ENCODE measurements at regions not wholly inside any gene's neighbourhood (a gene's known extent, or its start where the extent isn't known, plus 50 kb on each side); places are given as distances from the start of the nearest gene placed in this dataset.
"Not testable (repeated sequence)": the region's sequence is repeated elsewhere in the genome, so short reads cannot be mapped to it uniquely, and the experiment has no call there.

GRCh38 chr7:12456506-12456905 is 52.8 kb upstream of the VWDE start:
- ATAC-seq (no peak), DNase-seq (no peak)
- intact Hi-C loops (cut with micrococcal nuclease): no loop called here

DNA sequence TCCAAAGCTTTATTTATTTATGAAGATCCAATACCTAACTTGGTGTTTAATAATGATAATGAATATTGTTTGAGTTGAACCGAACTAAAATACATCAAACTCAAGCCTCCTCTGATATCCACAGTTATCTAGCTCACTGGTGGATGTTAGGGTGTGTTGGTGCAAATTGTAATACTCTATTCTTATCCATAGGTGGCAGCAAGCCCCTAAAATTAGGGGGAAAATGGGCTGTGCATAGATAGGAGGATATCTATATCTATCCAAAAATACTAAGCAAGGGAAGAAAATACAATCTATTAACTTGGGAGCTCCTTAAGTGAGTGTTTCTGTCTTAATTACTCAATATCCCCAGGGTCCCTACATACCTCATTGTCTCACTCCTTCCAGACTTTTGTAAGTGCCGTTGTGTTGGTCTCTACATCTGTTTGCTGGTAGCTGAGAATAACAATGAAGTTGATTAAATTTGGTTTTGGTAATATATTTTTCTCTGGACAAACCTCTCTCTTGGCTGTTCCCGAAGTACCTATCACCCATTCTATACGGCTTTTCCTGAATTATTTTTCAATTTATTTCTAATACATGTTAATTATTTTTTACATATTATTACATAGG is 55.0 kb upstream of the VWDE start:
- no peak for DNase-seq
- peak; percentile 31 for ATAC-seq
- intact Hi-C loops (cut with micrococcal nuclease): no loop called here

DNA sequence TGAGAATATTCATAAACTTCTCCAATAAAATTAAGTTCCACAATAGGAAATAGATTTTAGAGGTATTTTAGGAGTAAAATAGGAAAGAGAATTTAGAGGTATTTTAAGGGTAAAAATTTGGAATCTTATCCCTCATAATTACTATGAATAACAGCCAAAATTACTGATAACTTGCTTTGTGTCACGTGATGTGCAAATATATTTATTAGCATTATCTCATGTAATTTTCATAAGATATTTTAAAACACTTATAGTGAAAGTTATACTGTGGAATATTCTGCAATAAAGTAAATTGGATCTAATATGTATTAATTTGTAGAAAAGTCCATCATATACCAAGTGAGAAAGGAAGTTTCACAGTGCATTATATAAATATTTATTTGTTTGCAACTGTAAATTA is 64.2 kb upstream of the VWDE start:
- intact Hi-C loops (cut with micrococcal nuclease): no loop called here
- ATAC-seq: no peak
- no peak for DNase-seq

DNA sequence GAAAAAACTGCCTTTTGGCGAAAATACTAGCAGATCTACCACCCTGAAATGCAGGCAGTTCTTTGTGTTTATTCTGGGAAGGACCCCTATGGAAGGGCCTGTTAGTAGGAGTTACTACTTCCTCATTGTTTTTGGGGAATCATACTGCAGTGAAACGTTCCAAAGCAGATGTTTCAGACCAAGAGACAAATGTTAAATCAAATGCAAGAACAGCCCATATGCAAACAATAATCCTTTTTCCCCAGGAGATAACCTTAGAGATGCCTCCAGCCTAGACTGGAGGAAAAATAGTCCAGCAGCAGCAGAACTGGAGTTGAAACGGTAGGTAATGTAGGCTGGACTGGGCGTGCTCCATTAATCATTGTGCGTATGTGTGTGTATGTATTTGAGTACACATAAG is 65.9 kb upstream of the VWDE start:
- intact Hi-C loops (cut with micrococcal nuclease): no loop called here
- ATAC-seq (no peak), DNase-seq (no peak)

DNA sequence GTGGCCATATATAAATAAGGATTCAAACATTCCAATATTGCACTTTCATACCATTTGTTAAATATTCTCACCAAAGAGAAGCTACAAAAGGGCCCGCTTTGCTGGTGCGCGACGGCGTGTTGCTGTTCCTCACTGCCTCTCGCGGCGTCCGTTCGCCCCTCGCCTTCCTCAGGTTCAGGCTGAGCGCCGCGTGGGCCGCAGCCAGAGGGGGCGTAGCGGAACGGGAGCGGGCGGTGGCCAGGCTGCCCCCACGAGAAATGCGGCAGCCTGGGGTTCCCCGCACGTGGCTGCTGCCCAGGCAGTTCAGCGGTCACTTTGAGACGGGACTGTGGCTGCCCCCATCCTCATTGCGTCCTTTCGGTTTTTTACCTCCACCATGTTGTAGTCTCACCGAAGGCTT is 67.3 kb upstream of the VWDE start:
- no peak for DNase-seq
- ATAC-seq: no peak
- intact Hi-C loops (cut with micrococcal nuclease): no loop called here

- no peak for DNase-seq
- ATAC-seq: no peak
- intact Hi-C loops (cut with micrococcal nuclease): no loop called here
Observed at GRCh38 chr7:12474035-12474434, 70.4 kb upstream of the VWDE start.

DNA sequence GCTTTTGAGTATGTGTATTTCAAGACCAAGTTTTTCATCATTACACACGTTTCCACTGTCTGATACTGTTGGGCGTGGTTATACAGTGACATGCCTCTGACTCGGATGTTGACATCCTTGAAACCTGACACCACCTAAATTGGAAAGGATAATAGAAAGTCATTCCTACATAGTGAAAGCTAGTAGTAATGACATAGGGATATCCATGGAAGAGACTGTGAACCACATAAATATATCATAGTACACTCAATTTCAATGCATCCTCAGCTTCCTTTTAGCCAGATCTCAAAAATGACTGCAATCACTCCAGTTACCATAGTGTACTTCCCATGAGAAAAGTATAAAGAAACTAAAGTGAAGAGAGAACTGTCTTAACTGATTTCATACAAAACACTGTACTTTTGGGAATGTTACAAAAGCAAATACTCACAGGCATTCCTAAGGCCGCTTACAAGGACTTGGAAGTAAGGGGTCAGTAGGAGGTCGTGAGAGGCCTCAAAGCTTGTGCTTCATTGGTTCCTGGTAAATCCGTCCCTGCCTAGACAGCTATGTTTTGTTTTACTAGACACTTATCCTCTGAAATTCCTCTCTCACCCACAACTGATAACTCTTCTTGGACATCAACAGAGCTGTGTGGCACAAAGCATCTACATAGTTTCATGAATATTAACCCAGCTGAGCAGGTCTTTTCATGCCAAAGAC is 71.8 kb upstream of the VWDE start:
- intact Hi-C loops (cut with micrococcal nuclease): no loop called here
- DNase-seq: no peak
- no peak for ATAC-seq

DNA sequence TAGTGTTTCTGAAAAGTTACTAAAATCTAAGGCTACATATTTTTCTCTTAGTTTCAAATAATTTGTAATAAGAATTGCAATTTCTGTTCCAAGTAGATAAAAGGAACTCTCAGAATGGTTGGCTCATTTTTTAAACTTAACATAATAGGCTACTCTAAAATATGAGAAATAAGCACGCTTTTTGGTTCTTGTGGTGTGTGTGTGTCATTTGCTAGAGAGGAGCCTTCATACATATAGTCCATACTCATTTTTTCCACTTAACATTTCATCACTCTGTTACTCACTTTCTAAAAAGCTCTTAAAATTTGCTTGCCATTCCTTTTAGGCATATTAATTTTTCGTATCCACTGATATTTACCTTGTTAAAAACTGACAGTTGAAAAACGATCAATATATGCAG is 74.0 kb upstream of the VWDE start:
- ATAC-seq (no peak), DNase-seq (no peak)
- intact Hi-C loops (cut with micrococcal nuclease): no loop called here

DNA sequence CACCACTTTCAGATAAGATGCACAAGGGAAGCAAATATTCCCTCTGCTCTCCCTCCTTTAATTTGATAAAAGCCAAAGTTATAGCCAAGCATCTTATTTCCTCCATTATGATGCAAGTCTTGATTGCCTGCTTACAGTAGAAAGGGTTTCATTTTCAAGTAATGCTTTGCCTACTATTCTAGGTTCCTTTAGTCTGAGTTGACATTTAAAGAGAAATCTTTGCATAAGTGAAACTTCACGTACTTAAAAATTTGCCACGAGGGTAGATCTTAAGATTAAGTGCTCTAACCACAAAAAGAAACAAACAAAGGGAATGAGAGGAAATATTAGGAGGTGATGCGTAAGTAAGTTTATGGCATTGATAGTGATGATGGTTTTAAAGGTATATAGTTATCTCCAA is 78.1 kb upstream of the VWDE start:
- intact Hi-C loops (cut with micrococcal nuclease): no loop called here
- ATAC-seq: no peak
- no peak for DNase-seq

DNA sequence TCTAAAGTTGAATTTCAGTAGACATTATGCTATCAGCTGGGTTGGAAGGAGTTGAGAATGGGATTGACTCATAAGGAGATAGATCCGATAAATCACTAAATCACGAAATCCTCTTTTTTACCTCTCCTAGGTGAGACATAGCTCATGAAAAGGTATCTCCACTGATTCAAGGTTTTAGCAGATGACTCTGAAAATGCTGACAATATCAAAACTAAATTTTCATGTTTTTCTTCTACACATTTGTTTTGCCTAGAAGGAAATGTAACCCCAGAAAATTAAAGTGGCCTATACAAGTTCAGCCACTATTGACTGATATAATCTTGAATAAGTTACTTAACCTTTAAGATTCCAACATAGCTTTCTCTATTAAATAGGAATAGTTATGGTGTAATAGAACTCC is 82.2 kb upstream of the VWDE start:
- no peak for ATAC-seq
- intact Hi-C loops (cut with micrococcal nuclease): no loop called here

DNA sequence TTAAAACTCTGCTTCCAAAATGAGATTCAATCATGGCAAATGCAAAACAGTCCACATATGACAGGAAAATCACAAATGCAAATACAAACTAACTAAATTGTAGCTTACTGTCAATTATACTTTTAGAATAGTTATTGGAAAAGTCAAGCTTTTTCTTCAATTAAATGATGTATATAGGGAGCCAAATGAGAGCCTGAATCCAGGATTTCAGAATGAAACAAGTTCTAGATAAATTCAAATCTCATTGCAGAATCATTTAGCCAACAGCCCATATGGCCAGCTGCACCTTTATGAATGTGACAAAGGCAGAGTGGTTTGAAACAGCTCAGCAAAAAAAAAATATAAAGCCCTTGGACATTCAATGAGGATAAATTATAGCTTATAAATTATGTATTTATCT is 82.2 kb upstream of the SCIN start:
- no peak for ATAC-seq
- DNase-seq: no peak
- intact Hi-C loops (cut with micrococcal nuclease): no loop called here

More for the DNA sequence above, 82.2 kb upstream of the VWDE start:
- no peak for DNase-seq

GRCh38 chr7:12490107-12490688 is 80.3 kb upstream of the SCIN start:
- DNase-seq: no peak
- intact Hi-C loops (cut with micrococcal nuclease): no loop called here
- no peak for ATAC-seq

DNA sequence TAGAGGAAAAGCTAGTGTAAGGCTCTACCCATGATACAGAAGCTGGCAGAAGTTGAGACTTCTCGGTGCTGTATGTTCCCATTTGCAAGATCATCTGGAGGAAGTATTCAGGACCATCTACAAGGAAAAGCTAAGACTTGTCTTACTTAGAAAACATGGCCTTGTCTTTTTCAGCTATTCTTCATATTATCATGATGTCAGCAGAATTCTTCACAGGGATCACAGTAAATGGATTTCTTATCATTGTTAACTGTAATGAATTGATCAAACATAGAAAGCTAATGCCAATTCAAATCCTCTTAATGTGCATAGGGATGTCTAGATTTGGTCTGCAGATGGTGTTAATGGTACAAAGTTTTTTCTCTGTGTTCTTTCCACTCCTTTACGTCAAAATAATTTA is 79.6 kb upstream of the SCIN start:
- DNase-seq (no peak), ATAC-seq (no peak)
- intact Hi-C loops (cut with micrococcal nuclease): no loop called here

- DNase-seq: no peak
- no peak for ATAC-seq
- intact Hi-C loops (cut with micrococcal nuclease): no loop called here
Observed at GRCh38 chr7:12491526-12491925, 79.0 kb upstream of the SCIN start.

GRCh38 chr7:12493407-12493806 is 77.1 kb upstream of the SCIN start:
- intact Hi-C loops (cut with micrococcal nuclease): no loop called here
- DNase-seq (no peak), ATAC-seq (no peak)

DNA sequence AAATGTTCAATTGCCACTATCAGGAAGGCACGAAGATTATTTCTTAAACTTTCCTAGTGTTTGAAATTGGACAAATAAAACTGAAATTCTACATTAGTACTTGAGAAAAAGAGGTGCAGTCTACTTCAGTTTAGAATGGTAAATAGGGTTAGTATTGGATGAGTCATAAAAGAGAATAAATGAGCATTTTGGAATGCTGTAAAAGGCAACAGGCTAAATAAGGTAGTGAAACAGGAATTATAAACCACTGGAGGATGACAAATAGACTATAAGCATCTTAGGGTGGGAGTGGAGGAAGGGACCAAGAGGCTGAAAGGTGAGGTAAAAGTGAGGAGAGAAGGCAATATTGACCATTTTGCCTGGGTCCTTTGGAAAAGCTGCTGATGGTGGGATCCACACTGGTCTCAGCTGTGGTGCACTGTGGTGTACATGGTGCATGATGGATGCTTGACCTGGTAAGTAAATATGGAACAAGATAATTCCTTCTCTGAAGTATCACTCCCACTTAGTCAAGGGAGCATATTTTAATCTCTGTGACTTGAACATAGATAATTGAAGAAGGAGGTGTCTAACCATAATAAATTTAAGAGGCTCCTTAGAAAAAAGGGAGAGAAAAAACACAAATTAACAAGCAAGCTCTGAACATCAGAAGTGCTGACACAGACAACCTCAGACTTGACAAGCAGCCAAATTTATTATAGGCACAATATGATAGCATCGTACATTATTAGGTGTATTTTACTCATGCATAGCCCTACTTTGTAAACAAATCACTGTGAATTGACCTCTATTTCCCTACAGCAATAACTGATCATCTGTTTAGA is 76.4 kb upstream of the SCIN start:
- no peak for DNase-seq

DNA sequence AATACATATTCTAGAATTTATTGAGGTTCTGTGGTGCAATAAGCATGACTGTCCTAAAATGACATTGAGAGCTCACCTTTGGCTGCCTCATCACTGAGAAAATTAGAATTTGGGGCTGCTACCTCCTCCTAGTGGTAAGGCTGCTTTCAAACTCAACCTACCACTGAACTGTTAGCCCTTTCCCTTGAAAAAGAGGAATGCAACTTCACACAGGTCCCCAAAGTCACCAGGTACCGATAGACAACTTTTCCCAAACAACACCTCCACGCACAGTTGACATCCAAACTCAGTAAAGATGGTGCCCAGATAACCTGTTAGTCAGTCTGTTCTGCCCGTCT is 75.9 kb upstream of the SCIN start:
- intact Hi-C loops (cut with micrococcal nuclease): no loop called here
- DNase-seq (no peak), ATAC-seq (no peak)

More for the DNA sequence above, 76.4 kb upstream of the SCIN start:
- intact Hi-C loops (cut with micrococcal nuclease): no loop called here
- ATAC-seq: no peak

DNA sequence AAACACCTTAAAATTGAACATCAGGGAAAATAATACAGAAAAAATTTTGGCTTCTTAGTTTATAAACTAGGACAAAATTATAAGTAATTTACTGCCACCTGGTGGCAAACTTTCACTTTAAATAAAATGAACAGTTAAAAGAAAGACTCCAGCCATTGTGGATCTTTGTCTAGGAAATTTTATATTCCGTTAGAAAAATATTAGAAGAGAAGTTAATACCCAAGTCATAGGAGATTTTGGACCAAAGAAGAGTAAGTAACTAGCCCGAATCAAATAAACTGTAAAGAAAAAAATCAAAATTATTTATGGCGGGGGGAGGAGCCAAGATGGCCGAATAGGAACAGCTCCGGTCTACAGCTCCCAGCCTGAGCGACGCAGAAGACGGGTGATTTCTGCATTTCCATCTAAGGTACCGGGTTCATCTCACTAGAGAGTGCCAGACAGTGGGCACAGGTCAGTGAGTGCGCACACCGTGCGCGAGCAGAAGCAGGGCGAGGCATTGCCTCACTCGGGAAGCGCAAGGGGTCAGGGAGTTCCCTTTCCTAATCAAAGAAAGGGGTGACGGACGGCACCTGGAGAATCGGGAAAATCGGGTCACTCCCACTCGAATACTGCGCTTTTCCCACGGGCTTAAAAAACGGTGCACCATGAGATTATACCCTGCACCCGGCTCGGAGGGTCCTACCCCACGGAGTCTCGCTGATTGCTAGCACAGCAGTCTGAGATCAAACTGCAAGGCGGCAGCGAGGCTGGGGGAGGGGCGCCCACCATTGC is 73.4 kb upstream of the SCIN start:
- DNase-seq; intact Hi-C loops (cut with micrococcal nuclease); ATAC-seq: not testable (repeated sequence)

DNA sequence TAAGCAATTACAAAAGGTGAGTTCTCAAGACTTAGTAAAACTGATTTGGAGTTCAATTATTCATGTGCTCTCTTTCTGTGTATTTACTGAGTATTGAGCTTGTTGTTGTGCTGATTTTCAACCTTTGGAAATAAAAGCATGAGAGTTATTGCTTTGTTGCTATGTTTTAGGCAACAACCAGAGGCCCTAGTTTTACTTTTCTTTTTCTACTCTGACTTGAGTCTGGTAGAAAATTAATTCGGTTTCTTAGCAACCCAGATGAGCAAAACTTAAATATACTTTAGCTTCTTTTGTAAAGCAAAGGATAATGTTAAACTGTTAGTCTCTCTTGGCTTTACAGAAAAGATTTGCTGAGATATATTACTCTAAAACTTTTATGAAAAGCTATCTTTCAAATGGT is 66.4 kb upstream of the SCIN start:
- intact Hi-C loops (cut with micrococcal nuclease): no loop called here
- DNase-seq (no peak), ATAC-seq (no peak)

DNA sequence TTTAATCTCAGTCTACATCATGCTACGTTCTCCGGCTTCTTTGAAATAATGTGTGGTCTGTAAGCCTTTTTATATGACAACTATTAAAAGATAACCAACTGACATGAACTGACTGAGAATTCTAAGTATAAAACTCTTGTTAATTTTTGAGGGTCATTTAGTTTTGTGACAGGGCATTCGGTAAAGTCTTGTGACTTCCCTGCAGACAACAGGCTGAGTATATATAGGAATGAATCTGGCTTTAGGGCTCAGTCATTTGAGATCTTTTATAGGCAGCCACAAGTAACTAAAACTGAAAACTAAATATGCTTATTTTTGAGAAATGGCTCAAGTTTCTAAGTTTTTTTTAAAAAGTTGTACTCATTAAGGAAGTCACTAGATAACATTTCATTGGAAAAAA is 62.5 kb upstream of the SCIN start:
- intact Hi-C loops (cut with micrococcal nuclease): no loop called here
- ATAC-seq: no peak

More for the DNA sequence above, 62.5 kb upstream of the SCIN start:
- no peak for DNase-seq

Measured in left ventricle myocardium superior (tissue), 1 donor.